C4-2B (cell line): ENCODE measurements at regions not wholly inside any gene's neighbourhood (a gene's known extent, or its start where the extent isn't known, plus 50 kb on each side); places are given as distances from the start of the nearest gene placed in this dataset.

Source experiments
- H3K27ac ChIP-seq: fragments of 450-650 bp; 2 replicates; pipeline ENCODE4 v1.5.1; 2017
- ZFX ChIP-seq: fragments of 450-650 bp; IDR thresholded peaks from 2 replicates; pipeline ENCODE4 v1.6.1; 2017
- TF ChIP-seq, protein P1 (sequence below): fragments of 450-650 bp; conservative IDR thresholded peaks from 2 replicates; pipeline ENCODE4 v1.5.1; 2017; ENCODE audit warnings: mild to moderate bottlenecking

DNA sequence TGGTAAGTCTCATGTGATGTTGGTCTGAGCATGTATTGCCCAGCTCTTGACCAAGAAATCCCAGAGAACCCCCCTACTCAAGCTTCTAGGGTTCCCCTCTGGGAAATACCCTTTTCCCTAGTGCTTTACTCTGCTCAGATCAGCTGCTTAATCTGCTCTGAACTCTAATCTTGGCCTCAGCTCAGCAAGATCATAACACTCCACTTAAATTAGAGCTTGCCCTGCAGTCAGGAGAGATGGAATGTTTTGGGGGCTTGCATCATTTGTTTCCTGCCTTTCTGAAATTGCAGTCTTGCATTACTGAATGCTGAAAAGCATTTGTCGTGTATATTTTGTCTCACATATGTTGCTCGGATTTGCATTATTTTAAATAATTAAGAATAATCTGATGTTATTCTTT is 1153.6 kb downstream of the FSTL5 start:
- no peak for TF ChIP-seq ZFX
- TF ChIP-seq, protein P1, sequence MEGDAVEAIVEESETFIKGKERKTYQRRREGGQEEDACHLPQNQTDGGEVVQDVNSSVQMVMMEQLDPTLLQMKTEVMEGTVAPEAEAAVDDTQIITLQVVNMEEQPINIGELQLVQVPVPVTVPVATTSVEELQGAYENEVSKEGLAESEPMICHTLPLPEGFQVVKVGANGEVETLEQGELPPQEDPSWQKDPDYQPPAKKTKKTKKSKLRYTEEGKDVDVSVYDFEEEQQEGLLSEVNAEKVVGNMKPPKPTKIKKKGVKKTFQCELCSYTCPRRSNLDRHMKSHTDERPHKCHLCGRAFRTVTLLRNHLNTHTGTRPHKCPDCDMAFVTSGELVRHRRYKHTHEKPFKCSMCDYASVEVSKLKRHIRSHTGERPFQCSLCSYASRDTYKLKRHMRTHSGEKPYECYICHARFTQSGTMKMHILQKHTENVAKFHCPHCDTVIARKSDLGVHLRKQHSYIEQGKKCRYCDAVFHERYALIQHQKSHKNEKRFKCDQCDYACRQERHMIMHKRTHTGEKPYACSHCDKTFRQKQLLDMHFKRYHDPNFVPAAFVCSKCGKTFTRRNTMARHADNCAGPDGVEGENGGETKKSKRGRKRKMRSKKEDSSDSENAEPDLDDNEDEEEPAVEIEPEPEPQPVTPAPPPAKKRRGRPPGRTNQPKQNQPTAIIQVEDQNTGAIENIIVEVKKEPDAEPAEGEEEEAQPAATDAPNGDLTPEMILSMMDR = no peak

More for the DNA sequence above, 1153.6 kb downstream of the FSTL5 start:
- no peak overlapping the region for H3K27ac ChIP-seq
